ENCODE measurements at regions not wholly inside any gene's neighbourhood (a gene's known extent, or its start where the extent isn't known, plus 50 kb on each side); places are given as distances from the start of the nearest gene placed in this dataset.

- no peak for TF ChIP-seq ZNF280A (IDR thresholded peaks at IDR 0.05; ENCODE audit: low read depth, partially characterized antibody)
- TF ChIP-seq HMGN3 (IDR thresholded peaks at IDR 0.05; ENCODE audit: borderline replicate concordance, extremely low read depth, insufficient read length, low read depth, low read length) = no peak
- TF ChIP-seq SETDB1 (IDR thresholded peaks at IDR 0.05; ENCODE audit: low read length) = no peak
- no peak for TF ChIP-seq MAFF (IDR thresholded peaks at IDR 0.05; ENCODE audit: low read length)
- no peak for TF ChIP-seq RNF219 (CRISPR knock-in tag; IDR thresholded peaks at IDR 0.05)
- TF ChIP-seq DPF2 (IDR thresholded peaks at IDR 0.05) = no peak
- TF ChIP-seq ZBTB34 (CRISPR knock-in tag; IDR thresholded peaks at IDR 0.05) = no peak
Measured at GRCh38 chr3:118488732-118489131, 545.9 kb downstream of the IGSF11 start (continued).

All from K562 (cell line).